ENCODE measurements at regions not wholly inside any gene's neighbourhood (a gene's known extent, or its start where the extent isn't known, plus 50 kb on each side); places are given as distances from the start of the nearest gene placed in this dataset.

DNA sequence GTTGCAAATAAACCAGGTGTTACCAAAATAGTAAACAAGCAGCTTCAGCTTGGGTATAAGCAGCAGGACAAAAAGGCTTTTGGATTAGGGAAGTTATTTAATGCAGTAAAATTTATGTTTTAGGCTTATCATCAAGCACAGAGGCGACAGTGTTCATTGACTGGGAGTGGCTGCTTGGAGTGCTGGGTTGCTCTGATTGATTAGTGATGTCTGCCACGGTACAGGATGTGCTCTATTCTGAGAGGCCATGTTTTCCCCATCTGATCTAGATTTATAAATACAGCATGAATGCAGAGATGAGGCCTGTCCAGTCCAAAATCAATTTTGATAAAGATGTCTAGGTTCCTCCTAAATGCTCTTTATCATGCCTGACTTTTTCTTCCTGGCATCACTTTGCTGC lies 83.5 kb downstream of the MAP1LC3B2 start:
- DNase-seq, result no peak
- Mint-ChIP-seq H3K9me3 (peaks cover 0 to 4% (median 0%) of the 10 kb centered on the region in 6 donors), H3K36me3 (no peaks in the 10 kb centered on the region), H3K4me1 (no peaks in the 10 kb centered on the region), H3K4me3 (no peak overlapping the region), H3K27me3 (ENCODE audit: low read depth in 3 of 3) (peaks cover 4 to 6% (median 5%) of the 10 kb centered on the region in 3 donors), H3K27ac (no peak overlapping the region)

DNA sequence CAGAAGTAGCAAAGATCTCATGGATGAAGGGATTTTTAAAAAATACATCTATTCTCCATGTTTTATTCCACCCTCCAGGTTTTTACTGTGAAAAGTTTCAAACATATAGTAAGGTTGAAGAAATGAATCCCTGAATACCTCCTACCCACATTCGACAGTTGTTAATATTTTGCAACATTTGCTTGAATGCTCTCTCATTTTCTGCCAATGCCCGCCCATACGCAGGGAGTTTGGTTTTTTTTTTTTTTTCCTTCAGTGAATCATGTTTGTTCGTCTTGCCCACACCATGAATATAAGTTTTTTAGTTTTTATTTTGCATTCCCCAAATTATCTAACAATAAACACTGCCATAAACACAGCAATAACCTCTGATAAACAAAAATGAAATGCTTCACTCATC lies 82.9 kb downstream of the MAP1LC3B2 start:
- Mint-ChIP-seq H3K4me1 (no peaks in the 10 kb centered on the region), H3K27me3 (ENCODE audit: low read depth in 3 of 3) (peaks cover 4 to 6% (median 5%) of the 10 kb centered on the region in 3 donors), H3K9me3 (peaks cover 0 to 4% (median 0%) of the 10 kb centered on the region in 6 donors), H3K4me3 (no peak overlapping the region), H3K36me3 (no peaks in the 10 kb centered on the region), H3K27ac (no peak overlapping the region)
- DNase-seq, result no peak

DNA sequence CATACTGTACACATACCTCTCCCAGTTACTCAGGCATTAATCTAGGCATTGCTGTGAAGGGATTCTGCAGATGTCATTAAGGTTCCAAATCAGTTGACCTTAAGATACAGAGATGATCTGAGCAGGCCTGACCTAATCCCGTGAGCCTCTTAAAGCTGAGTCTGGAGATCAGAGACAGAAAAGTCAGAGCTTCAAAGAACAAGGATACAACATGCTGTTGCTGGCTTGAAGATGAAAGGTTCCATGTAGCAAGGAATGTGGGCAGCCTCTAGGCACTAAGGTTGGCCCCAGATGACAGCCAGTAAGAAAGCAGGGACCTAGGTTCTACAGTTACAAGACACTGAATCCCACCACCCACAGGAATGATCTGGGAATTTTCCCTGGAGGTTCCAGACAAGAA lies 81.1 kb downstream of the MAP1LC3B2 start:
- Mint-ChIP-seq H3K9me3 (peaks cover 0 to 4% (median 0%) of the 10 kb centered on the region in 6 donors), H3K4me1 (no peaks in the 10 kb centered on the region), H3K36me3 (no peaks in the 10 kb centered on the region), H3K4me3 (no peak overlapping the region), H3K27ac (no peak overlapping the region), H3K27me3 (ENCODE audit: low read depth in 3 of 3) (peaks cover 6 to 8% (median 8%) of the 10 kb centered on the region in 3 donors)
- no peak for DNase-seq

DNA sequence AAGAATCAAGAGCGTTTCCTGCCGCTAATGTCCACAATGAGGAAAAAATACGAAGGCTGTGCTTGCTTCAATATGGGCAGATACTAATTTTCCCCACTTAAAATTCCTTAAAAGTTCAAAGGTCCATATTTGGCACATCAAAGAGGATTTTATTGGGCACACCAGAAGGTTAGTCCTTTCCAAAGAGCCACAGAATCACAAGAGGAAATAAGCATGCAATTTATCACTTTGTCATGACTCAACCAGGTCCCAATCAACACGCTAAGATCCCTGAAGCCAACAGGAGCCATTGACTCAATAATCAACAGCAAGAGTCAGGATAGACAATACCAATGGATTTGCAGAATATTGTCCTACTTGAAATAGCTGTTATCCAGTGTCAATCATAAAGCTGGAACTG lies 80.6 kb downstream of the MAP1LC3B2 start:
- Mint-ChIP-seq H3K36me3 (no peaks in the 10 kb centered on the region), H3K4me3 (no peak overlapping the region), H3K4me1 (no peaks in the 10 kb centered on the region), H3K27me3 (ENCODE audit: low read depth in 3 of 3) (peaks cover 6 to 8% (median 7%) of the 10 kb centered on the region in 3 donors), H3K9me3 (peaks cover 0 to under 1% (median 0%) of the 10 kb centered on the region in 6 donors), H3K27ac (no peak overlapping the region)
- DNase-seq, result no peak

- H3K36me3 Mint-ChIP-seq, result no peaks in the 10 kb centered on the region
- DNase-seq, result no peak
- no peaks in the 10 kb centered on the region for H3K9me3 Mint-ChIP-seq
- peaks cover 8 to 10% (median 8%) of the 10 kb centered on the region in 3 donors for H3K27me3 Mint-ChIP-seq (ENCODE audit: low read depth in 3 of 3)
- no peak overlapping the region for H3K4me3 Mint-ChIP-seq
- no peaks in the 10 kb centered on the region for H3K4me1 Mint-ChIP-seq
- H3K27ac Mint-ChIP-seq, result no peak overlapping the region
These were observed 79.2 kb downstream of the MAP1LC3B2 start for GRCh38 chr12:116638376-116638775.

GRCh38 chr12:116637589-116638150 lies 78.5 kb downstream of the MAP1LC3B2 start:
- Mint-ChIP-seq H3K27me3 (ENCODE audit: low read depth in 3 of 3) (peaks cover 8 to 9% (median 8%) of the 10 kb centered on the region in 3 donors), H3K36me3 (no peaks in the 10 kb centered on the region), H3K4me3 (no peak overlapping the region), H3K9me3 (no peaks in the 10 kb centered on the region), H3K27ac (no peak overlapping the region), H3K4me1 (no peaks in the 10 kb centered on the region)
- DNase-seq, result no peak

GRCh38 chr12:116636608-116637519 lies 77.7 kb downstream of the MAP1LC3B2 start:
- Mint-ChIP-seq H3K27me3 (ENCODE audit: low read depth in 3 of 3) (peaks cover 6 to 9% (median 8%) of the 10 kb centered on the region in 3 donors), H3K27ac (no peak overlapping the region), H3K36me3 (no peaks in the 10 kb centered on the region), H3K9me3 (no peaks in the 10 kb centered on the region), H3K4me3 (no peak overlapping the region), H3K4me1 (no peaks in the 10 kb centered on the region)
- DNase-seq, result no peak

DNA sequence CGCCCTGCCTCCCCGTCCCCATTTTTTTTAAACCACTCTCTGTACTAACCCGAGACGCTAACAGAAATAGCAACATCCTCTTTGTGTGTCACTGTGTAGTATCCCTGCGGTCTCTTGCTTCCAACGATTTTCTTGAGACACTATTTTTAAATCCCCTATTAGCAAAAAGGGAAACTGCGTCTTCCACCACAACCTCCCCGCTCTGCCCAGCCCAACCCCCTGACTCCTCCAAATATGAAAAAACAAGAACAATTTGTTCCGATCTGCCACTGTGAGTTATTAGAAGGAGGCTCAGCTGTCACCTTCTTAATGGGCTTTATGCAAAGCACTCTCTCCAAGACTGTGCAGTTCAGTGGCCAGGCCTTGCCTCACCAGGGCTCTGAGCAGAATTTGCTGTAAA lies 76.3 kb downstream of the MAP1LC3B2 start:
- no peaks in the 10 kb centered on the region for H3K4me1 Mint-ChIP-seq
- H3K9me3 Mint-ChIP-seq, result no peaks in the 10 kb centered on the region
- peaks cover 6 to 10% (median 9%) of the 10 kb centered on the region in 3 donors for H3K27me3 Mint-ChIP-seq (ENCODE audit: low read depth in 3 of 3)
- no peak for DNase-seq
- H3K27ac Mint-ChIP-seq, result no peak overlapping the region
- no peaks in the 10 kb centered on the region for H3K36me3 Mint-ChIP-seq
- no peak overlapping the region for H3K4me3 Mint-ChIP-seq

- no peak for DNase-seq
- H3K9me3 Mint-ChIP-seq, result no peaks in the 10 kb centered on the region
- no peak overlapping the region for H3K4me3 Mint-ChIP-seq
- H3K27me3 Mint-ChIP-seq (ENCODE audit: low read depth in 3 of 3), result peaks cover 6 to 16% (median 8%) of the 10 kb centered on the region in 3 donors
- H3K27ac Mint-ChIP-seq, result no peak overlapping the region
- no peaks in the 10 kb centered on the region for H3K4me1 Mint-ChIP-seq
- no peaks in the 10 kb centered on the region for H3K36me3 Mint-ChIP-seq
These were observed 74.3 kb downstream of the MAP1LC3B2 start for GRCh38 chr12:116633476-116633875.

GRCh38 chr12:116631619-116632018 lies 72.4 kb downstream of the MAP1LC3B2 start:
- no peaks in the 10 kb centered on the region for H3K9me3 Mint-ChIP-seq
- no peaks in the 10 kb centered on the region for H3K36me3 Mint-ChIP-seq
- DNase-seq, result no peak
- no peak overlapping the region for H3K27ac Mint-ChIP-seq
- H3K4me3 Mint-ChIP-seq, result no peak overlapping the region
- H3K27me3 Mint-ChIP-seq (ENCODE audit: low read depth in 3 of 3), result peaks cover 5 to 16% (median 6%) of the 10 kb centered on the region in 3 donors
- no peaks in the 10 kb centered on the region for H3K4me1 Mint-ChIP-seq

GRCh38 chr12:116630762-116631161 lies 71.6 kb downstream of the MAP1LC3B2 start:
- H3K4me1 Mint-ChIP-seq, result no peaks in the 10 kb centered on the region
- DNase-seq, result no peak
- H3K9me3 Mint-ChIP-seq, result no peaks in the 10 kb centered on the region
- no peak overlapping the region for H3K4me3 Mint-ChIP-seq
- no peaks in the 10 kb centered on the region for H3K36me3 Mint-ChIP-seq
- H3K27ac Mint-ChIP-seq, result no peak overlapping the region
- peaks cover 5 to 12% (median 7%) of the 10 kb centered on the region in 3 donors for H3K27me3 Mint-ChIP-seq (ENCODE audit: low read depth in 3 of 3)

DNA sequence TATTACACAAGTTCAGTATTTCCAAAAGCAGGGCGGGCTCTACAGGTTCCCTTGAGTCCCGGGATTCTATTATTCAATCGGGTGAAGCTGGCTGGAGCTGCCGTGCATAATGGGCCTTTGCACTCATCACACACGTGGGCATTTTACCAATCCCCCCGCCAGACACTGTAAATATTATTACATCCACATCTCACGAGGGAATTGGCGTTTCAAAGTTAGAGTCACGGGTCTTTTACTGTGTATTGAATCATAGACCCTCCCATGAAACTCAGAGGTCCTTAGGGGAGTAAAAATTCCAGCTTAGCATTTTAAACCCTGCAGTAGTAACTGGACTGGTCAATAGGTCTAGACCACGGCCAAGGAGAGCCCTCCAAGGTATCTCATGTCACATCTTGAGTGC lies 70.3 kb downstream of the MAP1LC3B2 start:
- H3K9me3 Mint-ChIP-seq, result no peaks in the 10 kb centered on the region
- DNase-seq, result no peak
- H3K4me3 Mint-ChIP-seq, result no peak overlapping the region
- H3K4me1 Mint-ChIP-seq, result no peaks in the 10 kb centered on the region
- H3K27me3 Mint-ChIP-seq (ENCODE audit: low read depth in 3 of 3), result peaks cover 3 to 10% (median 4%) of the 10 kb centered on the region in 3 donors
- H3K27ac Mint-ChIP-seq, result no peak overlapping the region
- no peaks in the 10 kb centered on the region for H3K36me3 Mint-ChIP-seq

GRCh38 chr12:116628989-116629388 lies 69.8 kb downstream of the MAP1LC3B2 start:
- no peak for DNase-seq
- H3K4me3 Mint-ChIP-seq, result no peak overlapping the region
- no peaks in the 10 kb centered on the region for H3K36me3 Mint-ChIP-seq
- no peaks in the 10 kb centered on the region for H3K4me1 Mint-ChIP-seq
- H3K9me3 Mint-ChIP-seq, result no peaks in the 10 kb centered on the region
- peaks cover 3 to 10% (median 4%) of the 10 kb centered on the region in 3 donors for H3K27me3 Mint-ChIP-seq (ENCODE audit: low read depth in 3 of 3)
- H3K27ac Mint-ChIP-seq, result no peak overlapping the region

GRCh38 chr12:116628450-116628793 lies 69.2 kb downstream of the MAP1LC3B2 start:
- Mint-ChIP-seq H3K4me1 (no peaks in the 10 kb centered on the region), H3K9me3 (no peaks in the 10 kb centered on the region), H3K27me3 (ENCODE audit: low read depth in 3 of 3) (peaks cover under 1 to 11% (median 2%) of the 10 kb centered on the region in 3 donors), H3K36me3 (no peaks in the 10 kb centered on the region), H3K27ac (no peak overlapping the region), H3K4me3 (no peak overlapping the region)
- no peak for DNase-seq

Measured in immature natural killer cell (primary cell).